AG09319 (cell line): ENCODE measurements at regions not wholly inside any gene's neighbourhood (a gene's known extent, or its start where the extent isn't known, plus 50 kb on each side); places are given as distances from the start of the nearest gene placed in this dataset.

ENCODE experiments used
- DNase-seq: peaks from one replicate; pipeline ENCODE4 v3.0.0-alpha.2; 2010; ENCODE audit warnings: low read depth; ENCODE audit errors: extremely low read depth
- TF ChIP-seq, protein P1 (sequence below): IDR thresholded peaks from 2 replicates; pipeline ENCODE4 v1.5.1; 2011; ENCODE audit warnings: low read depth, mild to moderate bottlenecking, inconsistent platforms, low read length, moderate library complexity

DNA sequence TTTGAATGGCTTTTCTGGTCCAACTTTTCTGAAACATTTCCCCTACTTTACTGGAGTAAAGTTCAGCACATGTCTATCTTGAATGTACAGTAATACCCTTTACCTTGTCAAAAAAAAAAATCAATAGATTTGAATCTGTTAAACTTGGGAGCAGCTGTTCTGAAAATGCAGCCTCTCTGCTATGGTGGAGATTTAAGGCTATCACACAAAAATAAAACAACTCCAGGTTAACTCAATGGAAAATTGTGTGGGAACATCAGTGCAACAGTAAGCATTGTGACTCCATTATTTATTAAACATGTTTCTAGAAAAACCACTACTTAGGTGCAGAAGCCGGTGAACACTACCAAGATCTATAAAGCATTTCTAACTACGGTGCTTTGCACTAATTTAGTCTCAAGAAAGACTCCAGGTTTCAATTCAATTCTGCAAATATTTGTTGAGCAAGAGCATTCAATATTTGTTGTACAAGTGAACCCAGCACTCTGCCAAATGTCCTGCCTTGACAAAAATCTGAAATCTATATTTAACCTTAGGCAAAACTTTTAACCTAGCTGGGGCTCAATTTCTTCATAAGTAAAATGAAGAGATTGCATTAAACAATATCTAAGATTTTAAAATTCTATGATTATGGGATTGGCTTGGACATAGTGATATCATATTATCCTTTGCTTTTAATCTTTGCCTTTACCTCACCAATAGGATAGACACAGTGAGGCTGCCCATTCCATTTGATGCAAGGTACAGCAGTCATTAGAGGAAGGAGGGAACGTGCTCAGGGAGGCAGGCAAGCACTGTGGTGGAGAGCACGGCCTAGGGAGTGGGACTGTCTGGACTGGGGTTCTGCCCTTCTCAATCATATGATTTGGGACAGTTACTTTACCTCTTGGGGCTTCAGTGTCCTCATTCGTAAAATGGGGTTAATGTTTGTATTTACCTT lies 155.2 kb downstream of the KITLG start:
- TF ChIP-seq, protein P1, sequence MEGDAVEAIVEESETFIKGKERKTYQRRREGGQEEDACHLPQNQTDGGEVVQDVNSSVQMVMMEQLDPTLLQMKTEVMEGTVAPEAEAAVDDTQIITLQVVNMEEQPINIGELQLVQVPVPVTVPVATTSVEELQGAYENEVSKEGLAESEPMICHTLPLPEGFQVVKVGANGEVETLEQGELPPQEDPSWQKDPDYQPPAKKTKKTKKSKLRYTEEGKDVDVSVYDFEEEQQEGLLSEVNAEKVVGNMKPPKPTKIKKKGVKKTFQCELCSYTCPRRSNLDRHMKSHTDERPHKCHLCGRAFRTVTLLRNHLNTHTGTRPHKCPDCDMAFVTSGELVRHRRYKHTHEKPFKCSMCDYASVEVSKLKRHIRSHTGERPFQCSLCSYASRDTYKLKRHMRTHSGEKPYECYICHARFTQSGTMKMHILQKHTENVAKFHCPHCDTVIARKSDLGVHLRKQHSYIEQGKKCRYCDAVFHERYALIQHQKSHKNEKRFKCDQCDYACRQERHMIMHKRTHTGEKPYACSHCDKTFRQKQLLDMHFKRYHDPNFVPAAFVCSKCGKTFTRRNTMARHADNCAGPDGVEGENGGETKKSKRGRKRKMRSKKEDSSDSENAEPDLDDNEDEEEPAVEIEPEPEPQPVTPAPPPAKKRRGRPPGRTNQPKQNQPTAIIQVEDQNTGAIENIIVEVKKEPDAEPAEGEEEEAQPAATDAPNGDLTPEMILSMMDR: no peak
- DNase-seq: no peak

DNA sequence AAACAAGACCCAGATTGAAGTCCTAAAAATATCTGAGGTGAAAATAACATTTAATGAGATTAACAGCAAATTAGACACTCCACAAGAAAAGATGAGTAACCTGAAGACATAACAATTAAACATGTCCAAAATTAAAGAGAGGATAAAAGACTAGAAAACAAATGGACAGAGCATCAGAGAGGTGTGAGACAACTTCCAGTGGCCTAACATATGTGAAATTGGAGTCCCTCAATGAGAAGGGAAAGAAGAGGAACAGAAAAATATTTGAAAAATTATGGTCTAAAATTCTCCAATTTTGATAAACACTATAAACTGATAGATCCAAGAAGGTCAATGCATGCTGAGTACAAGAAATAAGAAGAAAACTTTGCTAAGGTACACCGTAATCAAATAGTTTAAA lies 151.9 kb downstream of the KITLG start:
- TF ChIP-seq, protein P1: no peak
- DNase-seq: no peak

DNA sequence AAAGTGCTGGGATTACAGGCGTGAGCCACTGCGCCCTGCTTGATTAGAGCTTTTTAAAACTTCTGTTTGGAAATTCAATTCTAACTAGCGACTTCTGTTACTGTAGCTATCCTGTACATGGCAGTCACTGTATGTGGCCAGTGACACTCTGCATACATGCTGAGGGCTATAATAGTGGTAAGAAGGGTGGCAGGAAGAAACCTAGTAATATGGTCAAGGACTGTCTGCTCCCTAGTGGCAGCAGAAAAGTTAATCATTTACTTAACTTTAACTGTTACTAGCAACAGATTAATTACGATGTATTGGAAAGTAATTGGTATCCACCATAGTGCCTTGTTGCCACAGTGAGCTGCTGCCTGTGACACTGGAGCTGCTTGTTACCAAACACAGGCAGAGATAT lies 149.0 kb downstream of the KITLG start:
- TF ChIP-seq, protein P1: no peak

DNA sequence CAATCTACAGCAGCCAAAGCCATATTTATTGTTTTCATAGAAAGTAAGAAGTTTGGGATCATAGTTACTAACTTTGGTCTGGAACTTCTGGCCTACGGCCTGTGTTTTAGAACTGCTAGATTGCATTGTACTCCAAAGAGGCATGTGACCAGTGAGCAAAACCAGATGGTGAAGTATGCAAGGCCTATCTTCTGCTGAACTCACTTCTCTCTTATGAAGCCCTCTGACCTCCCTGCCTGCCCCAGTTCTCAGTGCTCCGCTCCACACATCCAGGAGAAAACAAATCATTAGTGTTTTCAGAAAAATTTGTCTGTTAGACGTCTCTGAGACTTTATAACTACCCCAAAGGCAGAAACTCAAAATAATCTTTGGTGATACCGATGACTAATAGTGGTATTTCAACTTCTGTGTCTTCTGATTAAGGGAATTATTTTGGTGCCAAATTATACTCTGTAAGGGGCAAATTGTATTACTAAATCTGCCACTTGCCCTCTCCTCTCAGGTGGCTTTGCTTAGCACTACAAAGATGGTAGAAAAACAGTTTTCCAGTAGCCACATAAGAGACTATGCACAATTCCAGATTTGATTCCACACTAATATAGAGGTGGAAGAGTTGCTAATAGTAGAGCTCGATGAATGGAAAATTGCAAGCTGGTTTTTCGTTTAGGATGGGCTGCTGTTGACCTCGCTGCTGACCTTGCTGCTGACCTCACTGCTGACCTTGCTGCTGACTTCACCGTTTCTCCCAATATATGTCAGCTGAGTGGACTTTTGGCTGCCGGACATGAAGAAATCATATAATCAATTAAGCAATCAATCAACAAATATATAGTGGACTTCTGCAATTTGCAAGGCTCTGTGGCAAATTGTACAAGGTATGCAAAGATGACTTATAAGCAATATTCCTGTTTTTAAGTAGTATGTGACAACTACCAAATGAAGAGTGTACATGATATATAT lies 147.5 kb downstream of the KITLG start:
- TF ChIP-seq, protein P1: no peak
- no peak for DNase-seq

More for the DNA sequence above, 149.0 kb downstream of the KITLG start:
- DNase-seq: no peak

DNA sequence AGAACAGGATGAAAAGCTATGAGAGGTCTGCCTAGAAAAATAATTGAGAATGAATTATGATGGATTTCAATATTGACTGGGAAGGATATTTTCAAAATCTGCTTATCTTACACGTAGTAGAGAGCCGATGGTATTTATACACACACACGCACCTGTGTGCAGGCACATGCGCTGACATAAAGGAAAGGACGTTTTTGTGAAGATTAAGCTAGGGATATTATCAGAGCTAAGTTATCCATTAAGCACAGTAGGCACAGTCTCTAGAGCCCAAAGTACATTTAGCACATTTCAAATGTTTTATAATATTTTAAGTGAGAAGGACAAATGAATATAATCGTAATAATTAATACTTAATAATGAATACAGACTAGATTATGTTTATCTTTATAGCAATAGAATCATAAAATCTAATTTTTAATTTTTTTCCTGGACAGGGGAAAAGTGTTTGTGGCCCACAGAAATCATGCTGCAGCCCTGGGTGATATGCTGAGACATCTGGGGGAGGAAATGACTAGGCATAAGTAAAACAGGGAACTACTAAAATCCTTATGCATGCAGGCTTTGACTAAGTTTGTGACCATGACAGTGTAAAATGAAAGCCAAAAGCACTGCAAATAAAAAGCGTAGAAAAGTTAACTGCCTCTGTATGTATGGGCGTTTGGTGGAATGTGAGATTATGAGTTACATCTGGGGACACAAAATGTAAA lies 146.1 kb downstream of the KITLG start:
- TF ChIP-seq, protein P1: no peak
- no peak for DNase-seq

DNA sequence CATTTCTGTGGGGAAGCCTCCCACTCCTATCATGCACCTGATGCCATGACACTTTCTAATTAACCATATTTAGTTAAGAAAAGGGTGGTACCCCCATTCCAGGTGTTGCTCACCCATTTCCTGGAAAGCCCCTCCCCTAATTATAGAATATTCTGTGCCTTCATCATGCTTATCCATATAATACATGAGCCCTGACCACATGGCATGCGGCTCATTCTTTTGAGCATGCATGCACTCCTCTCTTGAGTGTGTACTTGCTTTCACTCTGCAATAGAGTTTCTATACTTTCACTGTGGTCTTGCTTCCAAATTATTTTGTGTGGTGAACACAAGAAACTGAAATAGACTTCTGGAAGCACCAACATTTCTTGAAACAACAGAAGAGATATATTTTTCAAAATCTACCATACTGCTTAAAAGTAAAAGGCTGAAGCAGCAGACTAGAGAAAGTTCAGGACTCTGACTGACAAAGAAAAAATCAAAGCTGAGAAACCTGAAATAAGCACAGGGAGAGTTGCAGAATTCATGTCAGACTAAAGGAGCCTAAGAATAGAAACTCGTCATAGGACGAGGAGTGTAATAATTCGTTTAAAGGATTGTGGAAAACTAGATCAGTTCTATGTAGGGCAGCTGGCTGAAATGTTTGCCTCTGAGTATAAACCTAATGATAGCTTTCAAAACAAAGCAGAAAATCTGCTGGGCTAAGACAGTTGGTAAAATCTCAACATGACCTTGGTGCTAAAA lies 144.8 kb downstream of the KITLG start:
- TF ChIP-seq, protein P1: no peak

More for the DNA sequence above, 144.8 kb downstream of the KITLG start:
- no peak for DNase-seq
